ENCODE measurements at regions not wholly inside any gene's neighbourhood (a gene's known extent, or its start where the extent isn't known, plus 50 kb on each side); places are given as distances from the start of the nearest gene placed in this dataset.
A peak's percentile ranks its signal among the peaks of the same experiment; 100 is the strongest.
"Not testable (repeated sequence)": the region's sequence is repeated elsewhere in the genome, so short reads cannot be mapped to it uniquely, and the experiment has no call there.

GRCh38 chr3:13745636-13746035, 134.2 kb downstream of the WNT7A start:
- no peaks in the 10 kb centered on the region for H3K36me3 ChIP-seq
- no peaks in the 10 kb centered on the region for H3K79me2 ChIP-seq (ENCODE audit: low read depth)
- Mint-ChIP-seq H3K9me3 (peaks cover 15% of the 10 kb centered on the region), H3K27ac (no peak overlapping the region), H3K4me3 (no peak overlapping the region), H3K4me1 (peaks cover 9% of the 10 kb centered on the region), H3K27me3 (ENCODE audit: insufficient read depth, low read depth) (peaks cover 6% of the 10 kb centered on the region), H3K36me3 (no peaks in the 10 kb centered on the region)
- H3K27me3 ChIP-seq, result no peaks in the 10 kb centered on the region
- no peak overlapping the region for H3K4me2 ChIP-seq
- H3K9ac ChIP-seq, result no peak overlapping the region
- H2AFZ ChIP-seq (replicated peaks), result no peak overlapping the region
- no peak overlapping the region for H3K4me3 ChIP-seq
- H4K20me1 ChIP-seq (ENCODE audit: low read depth), result no peaks in the 10 kb centered on the region
- TF ChIP-seq EZH2 (IDR thresholded peaks at IDR 0.05), result no peak
- H3F3A ChIP-seq (ENCODE audit: low read depth), result no peaks in the 10 kb centered on the region
- H3K9me3 ChIP-seq (ENCODE audit: low read depth), result no peaks in the 10 kb centered on the region
- H3K4me1 ChIP-seq, result no peaks in the 10 kb centered on the region
- DNase-seq (ENCODE audit: low spot score), result no peak
- no peak overlapping the region for H3K27ac ChIP-seq

GRCh38 chr3:13740795-13741194, 139.1 kb downstream of the WNT7A start:
- H3K9me3 ChIP-seq (ENCODE audit: low read depth), result peaks cover 4% of the 10 kb centered on the region
- H3K27me3 ChIP-seq, result no peaks in the 10 kb centered on the region
- H3K4me2 ChIP-seq, result no peak overlapping the region
- no peak overlapping the region for H3K4me3 ChIP-seq
- no peak overlapping the region for H2AFZ ChIP-seq (replicated peaks)
- no peaks in the 10 kb centered on the region for H3K79me2 ChIP-seq (ENCODE audit: low read depth)
- no peaks in the 10 kb centered on the region for H3K4me1 ChIP-seq
- Mint-ChIP-seq H3K36me3 (peaks cover 2% of the 10 kb centered on the region), H3K27me3 (ENCODE audit: insufficient read depth, low read depth) (no peaks in the 10 kb centered on the region), H3K27ac (no peak overlapping the region), H3K9me3 (peaks cover 32% of the 10 kb centered on the region), H3K4me3 (no peak overlapping the region), H3K4me1 (no peaks in the 10 kb centered on the region)
- H3K9ac ChIP-seq, result no peak overlapping the region
- no peaks in the 10 kb centered on the region for H3K36me3 ChIP-seq
- H3K27ac ChIP-seq, result no peak overlapping the region
- H4K20me1 ChIP-seq (ENCODE audit: low read depth), result no peaks in the 10 kb centered on the region
- DNase-seq (ENCODE audit: low spot score), result no peak
- TF ChIP-seq EZH2phosphoT487 (IDR thresholded peaks at IDR 0.05) (no peak), EZH2 (IDR thresholded peaks at IDR 0.05) (no peak), CTCF (IDR thresholded peaks at IDR 0.05) (no peak)
- no peaks in the 10 kb centered on the region for H3F3A ChIP-seq (ENCODE audit: low read depth)

- H3F3A ChIP-seq (ENCODE audit: low read depth); H4K20me1 ChIP-seq (ENCODE audit: low read depth); H3K9me3 ChIP-seq (ENCODE audit: low read depth); H3K36me3 Mint-ChIP-seq; H3K27ac ChIP-seq; DNase-seq (ENCODE audit: low spot score); H2AFZ ChIP-seq (replicated peaks); H3K4me2 ChIP-seq; H3K27ac Mint-ChIP-seq; H3K27me3 ChIP-seq; H3K27me3 Mint-ChIP-seq (ENCODE audit: insufficient read depth, low read depth); H3K79me2 ChIP-seq (ENCODE audit: low read depth); H3K4me3 Mint-ChIP-seq; H3K4me3 ChIP-seq; H3K4me1 ChIP-seq; H3K4me1 Mint-ChIP-seq; H3K36me3 ChIP-seq; H3K9ac ChIP-seq: not testable (repeated sequence)
- H3K9me3 Mint-ChIP-seq, result peaks cover 32% of the 10 kb centered on the region
Observed at GRCh38 chr3:13733726-13734125, 146.1 kb downstream of the WNT7A start.

GRCh38 chr3:13728487-13728886, 151.4 kb downstream of the WNT7A start:
- DNase-seq (ENCODE audit: low spot score), result no peak
- Mint-ChIP-seq H3K27me3 (ENCODE audit: insufficient read depth, low read depth) (no peaks in the 10 kb centered on the region), H3K36me3 (no peaks in the 10 kb centered on the region), H3K4me3 (no peak overlapping the region), H3K4me1 (no peaks in the 10 kb centered on the region), H3K9me3 (peaks cover 14% of the 10 kb centered on the region), H3K27ac (no peak overlapping the region)
- Histone ChIP-seq H4K20me1 (ENCODE audit: low read depth) (no peaks in the 10 kb centered on the region), H3K27ac (no peak overlapping the region), H3K4me3 (no peak overlapping the region), H3K36me3 (no peaks in the 10 kb centered on the region), H3K9me3 (ENCODE audit: low read depth) (no peaks in the 10 kb centered on the region), H3K27me3 (no peaks in the 10 kb centered on the region), H2AFZ (replicated peaks) (peak overlapping the region; percentile 59), H3K9ac (no peak overlapping the region), H3K79me2 (ENCODE audit: low read depth) (no peaks in the 10 kb centered on the region), H3F3A (ENCODE audit: low read depth) (no peaks in the 10 kb centered on the region), H3K4me1 (peaks cover 12% of the 10 kb centered on the region), H3K4me2 (no peak overlapping the region)
- no peak for TF ChIP-seq EZH2 (IDR thresholded peaks at IDR 0.05)
- TF ChIP-seq EZH2phosphoT487 (IDR thresholded peaks at IDR 0.05), result no peak
- no peak for TF ChIP-seq CTCF (IDR thresholded peaks at IDR 0.05)

Measured in neural progenitor cell (in vitro differentiated cells).